ENCODE measurements at regions not wholly inside any gene's neighbourhood (a gene's known extent, or its start where the extent isn't known, plus 50 kb on each side); places are given as distances from the start of the nearest gene placed in this dataset.

- no peak for TF ChIP-seq POLR2A (IDR thresholded peaks at IDR 0.05; ENCODE audit: low read depth, low read length)
- no peak for TF ChIP-seq TAF1 (IDR thresholded peaks at IDR 0.05; ENCODE audit: borderline replicate concordance, low read depth, low read length)
Observed at GRCh38 chr12:92520511-92520910, 182.3 kb upstream of the PLEKHG7 start.
